ENCODE measurements at regions not wholly inside any gene's neighbourhood (a gene's known extent, or its start where the extent isn't known, plus 50 kb on each side); places are given as distances from the start of the nearest gene placed in this dataset.

- TF ChIP-seq ZFX (IDR thresholded peaks at IDR 0.05; ENCODE audit: borderline replicate concordance) = no peak
- TF ChIP-seq, protein P1, sequence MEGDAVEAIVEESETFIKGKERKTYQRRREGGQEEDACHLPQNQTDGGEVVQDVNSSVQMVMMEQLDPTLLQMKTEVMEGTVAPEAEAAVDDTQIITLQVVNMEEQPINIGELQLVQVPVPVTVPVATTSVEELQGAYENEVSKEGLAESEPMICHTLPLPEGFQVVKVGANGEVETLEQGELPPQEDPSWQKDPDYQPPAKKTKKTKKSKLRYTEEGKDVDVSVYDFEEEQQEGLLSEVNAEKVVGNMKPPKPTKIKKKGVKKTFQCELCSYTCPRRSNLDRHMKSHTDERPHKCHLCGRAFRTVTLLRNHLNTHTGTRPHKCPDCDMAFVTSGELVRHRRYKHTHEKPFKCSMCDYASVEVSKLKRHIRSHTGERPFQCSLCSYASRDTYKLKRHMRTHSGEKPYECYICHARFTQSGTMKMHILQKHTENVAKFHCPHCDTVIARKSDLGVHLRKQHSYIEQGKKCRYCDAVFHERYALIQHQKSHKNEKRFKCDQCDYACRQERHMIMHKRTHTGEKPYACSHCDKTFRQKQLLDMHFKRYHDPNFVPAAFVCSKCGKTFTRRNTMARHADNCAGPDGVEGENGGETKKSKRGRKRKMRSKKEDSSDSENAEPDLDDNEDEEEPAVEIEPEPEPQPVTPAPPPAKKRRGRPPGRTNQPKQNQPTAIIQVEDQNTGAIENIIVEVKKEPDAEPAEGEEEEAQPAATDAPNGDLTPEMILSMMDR (IDR thresholded peaks at IDR 0.05) = no peak
- no peak overlapping the region for H3K27ac ChIP-seq
These were observed 391.0 kb upstream of the CADM2 start for GRCh38 chr3:84567796-84568195.

- TF ChIP-seq ZFX (IDR thresholded peaks at IDR 0.05; ENCODE audit: borderline replicate concordance) = no peak
- TF ChIP-seq, protein P1 (IDR thresholded peaks at IDR 0.05) = no peak
- no peak overlapping the region for H3K27ac ChIP-seq
These were observed 384.8 kb upstream of the CADM2 start for GRCh38 chr3:84573962-84574361.

DNA sequence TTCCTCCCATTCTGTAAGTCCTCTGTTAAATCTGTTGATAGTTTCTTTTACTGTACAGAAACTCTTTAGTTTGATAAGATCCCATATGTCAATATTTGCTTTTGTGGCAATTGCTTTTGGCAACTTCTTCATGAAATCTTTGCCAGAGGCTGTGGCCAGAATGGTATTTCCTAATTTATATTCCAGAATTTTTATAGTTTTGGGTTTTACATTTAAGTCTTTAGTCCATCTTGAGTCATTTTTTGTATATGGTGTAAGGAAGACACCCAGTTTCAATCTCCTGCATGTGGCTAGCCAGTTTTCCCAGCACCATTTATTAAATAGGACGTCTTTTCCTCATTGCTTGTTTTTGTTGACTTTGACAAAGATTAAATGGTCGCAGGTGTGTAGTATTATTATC lies 372.4 kb upstream of the CADM2 start:
- TF ChIP-seq, protein P1 (IDR thresholded peaks at IDR 0.05) = no peak
- no peak for TF ChIP-seq ZFX (IDR thresholded peaks at IDR 0.05; ENCODE audit: borderline replicate concordance)
- H3K27ac ChIP-seq = peak overlapping the region; percentile 24; the same call in 1 of the 2 replicates

DNA sequence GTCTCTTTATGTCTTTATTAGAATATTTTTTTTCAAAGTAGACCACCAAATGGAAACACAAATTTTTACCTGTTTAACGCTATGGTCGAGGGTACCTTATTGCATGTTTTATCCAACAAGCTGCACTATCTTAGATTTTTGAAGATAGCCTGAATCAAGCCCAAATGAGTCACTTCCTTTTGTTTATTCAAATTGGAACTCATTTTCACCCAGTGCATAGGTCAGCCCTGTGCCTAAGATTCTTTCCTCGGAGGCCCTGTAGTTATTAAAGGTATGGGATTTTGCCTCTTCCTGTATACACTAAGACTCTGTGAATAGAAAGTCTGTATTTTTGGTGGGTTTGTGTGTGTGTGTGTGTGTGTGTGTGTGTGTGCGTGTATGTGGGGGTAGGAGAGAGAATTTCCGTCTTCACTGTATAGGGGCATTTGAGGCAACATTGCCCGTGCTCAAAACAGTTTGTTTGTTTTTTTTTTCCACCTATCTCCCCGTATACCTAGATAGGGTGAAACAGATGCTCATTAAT lies 358.0 kb upstream of the CADM2 start:
- no peak for TF ChIP-seq ZFX (IDR thresholded peaks at IDR 0.05; ENCODE audit: borderline replicate concordance)
- TF ChIP-seq, protein P1 (IDR thresholded peaks at IDR 0.05) = no peak

GRCh38 chr3:84601303-84601702 lies 357.5 kb upstream of the CADM2 start:
- H3K27ac ChIP-seq = no peak overlapping the region
- TF ChIP-seq ZFX (IDR thresholded peaks at IDR 0.05; ENCODE audit: borderline replicate concordance) = no peak
- TF ChIP-seq, protein P1 (IDR thresholded peaks at IDR 0.05) = no peak

More for the DNA sequence above, 358.0 kb upstream of the CADM2 start:
- H3K27ac ChIP-seq = no peak overlapping the region

DNA sequence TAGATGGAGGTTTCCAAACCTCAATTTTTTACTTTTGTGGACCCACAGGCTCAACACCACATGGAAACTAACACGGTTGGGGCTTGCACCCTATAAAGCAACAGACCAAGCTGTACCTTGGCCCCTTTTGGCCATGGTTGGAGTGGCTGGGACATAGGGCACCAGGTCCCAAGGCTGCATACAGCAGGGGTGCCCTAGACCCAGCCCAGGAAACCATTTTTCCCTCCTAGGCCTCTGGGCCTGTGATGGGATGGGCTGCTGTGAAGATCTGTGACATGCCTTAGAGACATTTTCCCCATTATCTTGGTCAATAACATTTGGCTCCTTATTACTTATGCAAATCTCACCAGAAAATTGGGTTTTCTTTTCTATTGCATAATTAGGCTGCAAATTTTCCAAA lies 337.0 kb upstream of the CADM2 start:
- TF ChIP-seq ZFX (IDR thresholded peaks at IDR 0.05; ENCODE audit: borderline replicate concordance) = no peak
- TF ChIP-seq, protein P1 (IDR thresholded peaks at IDR 0.05) = no peak
- no peak overlapping the region for H3K27ac ChIP-seq

DNA sequence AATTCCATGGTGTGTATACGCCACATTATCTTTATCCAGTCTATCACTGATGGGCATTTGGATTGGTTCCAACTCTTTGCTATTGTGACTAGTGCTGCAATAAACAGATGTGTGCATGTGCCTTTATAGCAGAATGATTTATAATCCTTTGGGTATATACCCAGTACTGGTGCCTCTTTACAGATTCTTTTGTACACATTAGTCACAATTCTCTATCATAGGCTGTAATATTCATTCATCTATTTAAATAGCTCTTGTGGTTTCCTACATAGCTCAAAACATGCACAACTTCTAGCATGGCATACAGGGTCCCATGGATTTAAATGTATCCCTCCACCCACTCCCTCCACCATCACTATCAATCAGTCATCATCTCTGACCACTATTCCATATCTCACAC lies 324.1 kb upstream of the CADM2 start:
- no peak overlapping the region for H3K27ac ChIP-seq
- TF ChIP-seq, protein P1 (IDR thresholded peaks at IDR 0.05) = no peak
- TF ChIP-seq ZFX (IDR thresholded peaks at IDR 0.05; ENCODE audit: borderline replicate concordance) = no peak

All from 22Rv1 (cell line).